H9 (cell line): ENCODE measurements at regions not wholly inside any gene's neighbourhood (a gene's known extent, or its start where the extent isn't known, plus 50 kb on each side); places are given as distances from the start of the nearest gene placed in this dataset.

Experiments used
- DNase-seq: peaks from one replicate; pipeline ENCODE4 v3.0.0-alpha.2; 2017
- H2AFZ ChIP-seq: one replicate; pipeline ENCODE4 v1.6.1; 2013; ENCODE audit warnings: mild to moderate bottlenecking, low read length, control low read depth, moderate library complexity
- H2AK5ac ChIP-seq: 2 replicates; pipeline ENCODE4 v1.6.1; 2013; ENCODE audit warnings: low read length, control low read depth, mixed read lengths; ENCODE audit not compliant: insufficient read length
- H2BK120ac ChIP-seq: one replicate; pipeline ENCODE4 v1.6.1; 2013; ENCODE audit warnings: low read depth, mild to moderate bottlenecking, low read length, control low read depth, inconsistent platforms; ENCODE audit not compliant: poor library complexity, severe bottlenecking
- H2BK12ac ChIP-seq: 2 replicates; pipeline ENCODE4 v1.6.1; 2013; ENCODE audit warnings: low read length, control low read depth, mixed read lengths, low read depth; ENCODE audit not compliant: insufficient read length
- H2BK15ac ChIP-seq: 2 replicates; pipeline ENCODE4 v1.6.1; 2013; ENCODE audit warnings: low read depth, low read length, control low read depth
- H2BK20ac ChIP-seq: one replicate; pipeline ENCODE4 v1.6.1; 2013; ENCODE audit warnings: low read depth, mild to moderate bottlenecking, low read length, control low read depth, inconsistent platforms; ENCODE audit not compliant: poor library complexity, severe bottlenecking
- H2BK5ac ChIP-seq: 2 replicates; pipeline ENCODE4 v1.6.1; 2013; ENCODE audit warnings: low read length, control low read depth, mixed read lengths; ENCODE audit not compliant: insufficient read length
- H3K14ac ChIP-seq: 2 replicates; pipeline ENCODE4 v1.6.1; 2013; ENCODE audit warnings: low read length, control low read depth; ENCODE audit not compliant: insufficient read depth
- H3K18ac ChIP-seq: 2 replicates; pipeline ENCODE4 v1.6.1; 2013; ENCODE audit warnings: low read depth, mild to moderate bottlenecking, mixed read lengths, low read length, control low read depth; ENCODE audit not compliant: insufficient read length
- H3K23ac ChIP-seq: 2 replicates; pipeline ENCODE4 v1.6.1; 2013; ENCODE audit warnings: low read length, control low read depth, mixed read lengths, low read depth; ENCODE audit not compliant: insufficient read length
- H3K23me2 ChIP-seq: 2 replicates; pipeline ENCODE4 v1.6.1; 2013; ENCODE audit warnings: low read depth, mild to moderate bottlenecking, mixed read lengths, low read length, control low read depth; ENCODE audit not compliant: insufficient read length, poor library complexity, severe bottlenecking
- H3K27ac ChIP-seq: 2 replicates; pipeline ENCODE4 v1.5.1; 2013; ENCODE audit warnings: low read length, control low read depth, mixed read lengths, low read depth; ENCODE audit not compliant: insufficient read length
- H3K27me3 ChIP-seq: 2 replicates; pipeline ENCODE4 v1.6.1; 2013; ENCODE audit warnings: low read length, control low read depth, inconsistent platforms; ENCODE audit not compliant: insufficient read depth
- H3K4ac ChIP-seq: 2 replicates; pipeline ENCODE4 v1.6.1; 2013; ENCODE audit warnings: low read depth, mild to moderate bottlenecking, control low read depth, inconsistent platforms, low read length, moderate library complexity
- H3K4me1 ChIP-seq: 2 replicates; pipeline ENCODE4 v1.6.1; 2013; ENCODE audit warnings: low read length, control low read depth, inconsistent platforms; ENCODE audit not compliant: insufficient read depth
- H3K4me2 ChIP-seq: 2 replicates; pipeline ENCODE4 v1.6.1; 2013; ENCODE audit warnings: low read length, control low read depth, mixed read lengths; ENCODE audit not compliant: insufficient read length, insufficient read depth
- H3K56ac ChIP-seq: 2 replicates; pipeline ENCODE4 v1.6.1; 2013; ENCODE audit warnings: low read depth, mild to moderate bottlenecking, mixed read lengths, low read length, control low read depth; ENCODE audit not compliant: insufficient read length
- H3K79me1 ChIP-seq: 2 replicates; pipeline ENCODE4 v1.6.1; 2013; ENCODE audit warnings: low read depth, mild to moderate bottlenecking, moderate library complexity, low read length, control low read depth, inconsistent platforms; ENCODE audit not compliant: insufficient read depth, poor library complexity, severe bottlenecking
- H3K79me2 ChIP-seq: 2 replicates; pipeline ENCODE4 v1.6.1; 2013; ENCODE audit warnings: low read length, control low read depth, inconsistent platforms; ENCODE audit not compliant: insufficient read depth
- H3K9ac ChIP-seq: 2 replicates; pipeline ENCODE4 v1.6.1; 2013; ENCODE audit warnings: low read length, control low read depth, mixed read lengths; ENCODE audit not compliant: insufficient read length; ENCODE audit errors: extremely low read depth
- H3K9me3 ChIP-seq: one replicate; pipeline ENCODE4 v1.6.1; 2013; ENCODE audit warnings: low read depth, low read length, inconsistent platforms; ENCODE audit not compliant: control insufficient read depth
- H3T11ph ChIP-seq: one replicate; pipeline ENCODE4 v1.6.1; 2013; ENCODE audit warnings: mild to moderate bottlenecking, low read length, control low read depth, inconsistent platforms
- H4K20me1 ChIP-seq: one replicate; pipeline ENCODE4 v1.6.1; 2013; ENCODE audit not compliant: control insufficient read depth, insufficient read length, insufficient read depth
- H4K5ac ChIP-seq: 2 replicates; pipeline ENCODE4 v1.6.1; 2013; ENCODE audit warnings: low read depth, mild to moderate bottlenecking, mixed read lengths, low read length, control low read depth; ENCODE audit not compliant: insufficient read length
- H4K8ac ChIP-seq: replicated peaks from 2 replicates; pipeline ENCODE4 v1.6.1; 2013; ENCODE audit warnings: low read length, control low read depth, mixed read lengths, low read depth; ENCODE audit not compliant: insufficient read length
- H4K91ac ChIP-seq: 2 replicates; pipeline ENCODE4 v1.6.1; 2013; ENCODE audit warnings: low read depth, mild to moderate bottlenecking, moderate library complexity, mixed read lengths, low read length, control low read depth; ENCODE audit not compliant: insufficient read length
- H3K27ac Mint-ChIP-seq, 3 experiments: 2 replicates in 2 of 3; 3 replicates in 1 of 3; pipeline ENCODE4 v1.8.0; 2020 to 2021; ENCODE audit warnings: mixed read lengths in 3 of 3, mild to moderate bottlenecking in 1 of 3, moderate library complexity in 1 of 3
- H3K27me3 Mint-ChIP-seq: 2 replicates; pipeline ENCODE4 v1.8.0; 2021; ENCODE audit warnings: low read depth, mild to moderate bottlenecking, moderate library complexity, mixed read lengths
- H3K36me3 Mint-ChIP-seq, 3 experiments: 2 replicates in 2 of 3; 3 replicates in 1 of 3; pipeline ENCODE4 v1.8.0; 2020 to 2021; ENCODE audit warnings: low read depth in 3 of 3, mixed read lengths in 3 of 3; ENCODE audit not compliant: insufficient read depth in 1 of 3
- H3K4me1 Mint-ChIP-seq, 2 experiments: 2 replicates each; pipeline ENCODE4 v1.8.0; 2020; ENCODE audit warnings: mixed read lengths in 2 of 2
- H3K4me3 Mint-ChIP-seq, 2 experiments: 2 replicates in 1 of 2; 3 replicates in 1 of 2; pipeline ENCODE4 v1.8.0; 2020 to 2021; ENCODE audit warnings: mild to moderate bottlenecking in 2 of 2, mixed read lengths in 2 of 2, moderate library complexity in 1 of 2
- H3K9me3 Mint-ChIP-seq, 2 experiments: 2 replicates in 1 of 2; 3 replicates in 1 of 2; pipeline ENCODE4 v1.8.0; 2020; ENCODE audit warnings: mild to moderate bottlenecking in 2 of 2, mixed read lengths in 2 of 2, moderate library complexity in 1 of 2
- CTCF ChIP-seq: fragments of 200-600 bp; sonication (generic); conservative IDR thresholded peaks from 3 replicates; pipeline ENCODE4 v1.8.0; 2021; ENCODE audit warnings: antibody characterized with exemption, mild to moderate bottlenecking
- WGBS: extraction: QIAGEN DNeasy Blood & Tissue Kit; methylation state at CpG from one replicate; pipeline ENCODE4 v1.1.7; 2013; ENCODE audit warnings: missing lambda C conversion rate, low lambda C conversion rate, mixed read lengths; ENCODE audit not compliant: insufficient read length; ENCODE audit errors: extremely low coverage; 5-methylcytosine and 5-hydroxymethylcytosine counted together

GRCh38 chr20:50331469-50332363, 141.1 kb downstream of the CEBPB start:
- Histone ChIP-seq H3K27ac (no peak overlapping the region), H3T11ph (no peak overlapping the region), H2BK5ac (no peak overlapping the region), H3K14ac (no peak overlapping the region), H3K23ac (no peak overlapping the region), H2BK12ac (no peak overlapping the region), H2BK120ac (no peak overlapping the region), H3K9me3 (no peaks in the 10 kb centered on the region), H2BK15ac (no peak overlapping the region), H4K5ac (no peak overlapping the region), H3K4me2 (no peak overlapping the region), H3K79me2 (no peaks in the 10 kb centered on the region), H3K9ac (no peak overlapping the region), H2AFZ (no peak overlapping the region), H3K4ac (no peak overlapping the region), H3K18ac (no peak overlapping the region), H3K4me1 (no peaks in the 10 kb centered on the region), H2AK5ac (no peak overlapping the region), H4K91ac (no peak overlapping the region), H4K8ac (no peak overlapping the region), H2BK20ac (no peak overlapping the region), H3K56ac (no peak overlapping the region), H3K79me1 (no peaks in the 10 kb centered on the region), H4K20me1 (no peaks in the 10 kb centered on the region), H3K23me2 (no peaks in the 10 kb centered on the region), H3K27me3 (no peaks in the 10 kb centered on the region)
- Mint-ChIP-seq H3K27me3 (peaks cover 2% of the 10 kb centered on the region; the same call in 1 of the 2 replicates), H3K4me1 (peaks cover 3 to 12% of the 10 kb centered on the region in 2 experiments), H3K36me3 (no peaks in the 10 kb centered on the region), H3K27ac (no peak overlapping the region), H3K9me3 (no peaks in the 10 kb centered on the region), H3K4me3 (no peak overlapping the region)
- no peak for TF ChIP-seq CTCF
- WGBS, result no CpG with 5 or more reads among the region's 10 CpGs
- DNase-seq, result no peak
